ENCODE measurements at regions not wholly inside any gene's neighbourhood (a gene's known extent, or its start where the extent isn't known, plus 50 kb on each side); places are given as distances from the start of the nearest gene placed in this dataset.

GRCh38 chrX:39144956-39145355, 343.7 kb downstream of the MID1IP1 start:
- DNase-seq, result peak; percentile 81 to 93 (median 84)

DNA sequence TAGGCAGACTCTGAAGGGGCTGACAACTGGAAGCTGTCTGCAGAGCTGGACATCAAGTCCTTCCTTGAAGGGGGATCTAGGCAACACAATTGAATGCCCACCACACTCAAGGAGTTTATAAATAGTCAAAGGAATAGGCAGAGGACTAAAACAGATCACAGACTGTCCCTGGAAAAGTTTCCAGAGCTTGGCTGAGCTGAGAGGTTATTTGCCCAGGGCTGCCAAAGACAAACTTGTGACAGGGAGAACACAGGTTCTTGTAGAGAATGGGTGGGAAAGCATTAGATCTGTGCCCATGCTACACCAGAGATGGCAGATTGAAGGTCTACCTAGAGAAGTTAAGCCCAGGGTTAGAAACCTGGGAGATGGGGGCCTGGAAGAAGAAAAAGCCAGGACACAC, 344.6 kb downstream of the MID1IP1 start:
- no peak for DNase-seq

- peak; percentile 81 to 90 (median 84) for DNase-seq
Observed at GRCh38 chrX:39149761-39150160, 348.5 kb downstream of the MID1IP1 start.

DNA sequence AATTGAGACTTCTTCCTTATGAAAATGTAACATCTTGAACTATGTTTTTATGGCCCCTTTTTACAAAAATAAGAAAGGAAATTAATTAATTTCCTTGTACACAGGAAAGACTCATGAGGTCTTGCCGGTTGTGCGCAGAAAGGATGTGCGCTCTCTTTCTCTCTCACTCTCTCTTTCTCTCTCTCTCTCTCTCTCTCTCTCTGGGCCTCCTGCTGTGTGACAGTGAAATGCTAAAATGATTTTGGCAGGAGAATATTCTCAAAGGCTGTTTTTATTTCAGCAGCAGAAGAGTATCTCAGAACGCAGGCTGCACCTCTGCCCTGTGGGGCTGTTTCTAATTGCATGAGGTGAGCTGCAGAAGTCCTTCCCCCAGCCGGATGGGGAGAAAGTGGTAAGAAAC, 349.0 kb downstream of the MID1IP1 start:
- DNase-seq, result no peak

- DNase-seq, result no peak
Observed at GRCh38 chrX:39150621-39151020, 349.4 kb downstream of the MID1IP1 start.

GRCh38 chrX:39152106-39152649, 350.9 kb downstream of the MID1IP1 start:
- DNase-seq, result peak; percentile 37 to 65 (median 54)

DNA sequence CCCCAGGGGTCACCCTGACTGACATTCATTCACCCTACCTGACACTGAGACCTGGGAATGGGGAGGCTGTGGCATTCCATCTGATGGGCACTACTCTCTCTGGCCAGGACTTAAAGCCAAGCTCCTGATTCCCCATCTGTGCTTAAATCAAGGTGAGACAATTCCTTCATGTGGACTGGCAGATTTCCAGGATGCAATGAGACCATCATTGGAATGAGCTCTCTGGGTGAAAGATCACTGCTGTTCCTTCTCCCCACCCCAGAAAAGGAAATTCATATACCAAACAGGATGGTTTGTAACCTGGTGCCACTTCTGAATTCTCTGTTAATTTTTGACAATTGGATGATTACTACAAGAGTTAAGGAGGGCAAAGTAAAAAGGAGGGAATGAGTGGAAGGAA, 354.8 kb downstream of the MID1IP1 start:
- no peak for DNase-seq

- no peak for DNase-seq
Observed at GRCh38 chrX:39157006-39157405, 355.7 kb downstream of the MID1IP1 start.

DNA sequence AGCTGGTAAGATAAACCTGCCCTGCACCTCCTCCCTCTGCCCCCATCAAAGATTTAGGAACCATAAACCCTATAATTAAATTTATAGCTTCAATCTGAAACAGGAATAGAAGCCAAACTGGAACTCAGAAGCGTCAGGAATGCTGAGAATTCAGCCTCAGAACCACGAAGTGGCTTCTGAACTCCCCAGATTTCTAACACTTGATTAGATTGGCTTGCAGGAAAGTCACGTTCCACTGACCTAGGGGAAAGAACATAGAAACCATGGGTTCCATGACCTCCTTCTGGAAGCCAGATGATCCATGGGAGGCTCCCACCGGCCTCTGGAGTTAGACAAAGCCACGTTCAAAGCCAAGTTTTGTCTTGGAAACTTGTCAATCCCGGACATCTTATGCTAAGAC, 356.5 kb downstream of the MID1IP1 start:
- no peak for DNase-seq

GRCh38 chrX:39158801-39159657, 357.8 kb downstream of the MID1IP1 start:
- DNase-seq, result peak; percentile 82 to 93 (median 88)

GRCh38 chrX:39159921-39160507, 358.8 kb downstream of the MID1IP1 start:
- DNase-seq, result peak; percentile 33 to 77 (median 62)

- DNase-seq, result peak; percentile 43 to 66 (median 61)
Observed at GRCh38 chrX:39161611-39162255, 360.5 kb downstream of the MID1IP1 start.

GRCh38 chrX:39162322-39162735, 361.1 kb downstream of the MID1IP1 start:
- peak; percentile 30 to 77 (median 59) for DNase-seq

DNA sequence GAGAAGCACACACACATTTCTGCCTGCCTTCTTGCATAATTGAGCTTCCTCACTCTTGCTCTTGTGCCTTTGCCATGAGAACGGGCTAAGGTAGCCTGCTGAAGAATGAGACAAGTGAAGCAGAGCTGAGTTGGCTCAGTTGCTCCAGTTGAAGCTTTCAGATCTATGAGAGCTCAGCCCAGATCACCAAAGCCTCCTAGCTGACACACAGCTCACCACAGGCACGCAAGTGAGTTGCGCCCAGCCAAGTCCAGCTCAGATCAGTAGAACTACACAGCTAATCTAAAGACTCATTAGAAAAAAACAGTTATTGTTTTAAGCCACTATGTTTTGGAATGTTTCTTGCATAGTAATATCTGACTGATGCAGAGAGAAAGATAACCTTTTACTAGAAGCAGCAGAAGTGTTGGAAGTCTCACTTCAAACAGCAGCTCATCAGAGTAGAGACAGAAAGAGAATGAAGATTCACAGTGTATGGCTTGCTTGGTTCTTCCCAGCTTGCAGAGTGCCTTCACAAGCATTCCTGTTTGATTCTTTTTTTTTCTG, 362.4 kb downstream of the MID1IP1 start:
- DNase-seq, result peak in 1 of 4 experiments; percentile 8

GRCh38 chrX:39164212-39164611, 363.0 kb downstream of the MID1IP1 start:
- no peak for DNase-seq

- DNase-seq, result no peak
Observed at GRCh38 chrX:39165185-39165584, 363.9 kb downstream of the MID1IP1 start.

DNA sequence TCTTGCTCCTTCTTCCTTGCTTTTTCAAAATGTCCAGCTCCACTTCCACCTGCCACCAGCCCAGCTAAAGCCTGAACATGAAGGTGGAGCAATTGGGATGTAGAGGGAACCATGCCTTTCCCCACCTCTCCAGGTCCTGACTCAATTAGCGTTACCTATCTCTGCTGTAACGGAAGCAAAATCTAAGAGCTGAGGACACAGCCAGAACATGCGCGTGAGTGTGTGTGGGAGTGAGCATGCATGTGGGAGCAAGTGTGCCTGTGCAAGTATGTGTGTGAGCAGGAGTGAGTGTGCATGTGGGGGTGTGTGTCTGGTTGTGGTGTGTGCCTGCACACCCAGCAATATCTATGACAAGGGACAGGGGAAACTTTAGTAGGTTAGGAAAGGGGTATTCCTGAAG, 364.5 kb downstream of the MID1IP1 start:
- no peak for DNase-seq

GRCh38 chrX:39167791-39168190, 366.5 kb downstream of the MID1IP1 start:
- peak in 1 of 4 experiments; percentile 30 for DNase-seq

GRCh38 chrX:39168609-39169008, 367.4 kb downstream of the MID1IP1 start:
- no peak for DNase-seq

DNA sequence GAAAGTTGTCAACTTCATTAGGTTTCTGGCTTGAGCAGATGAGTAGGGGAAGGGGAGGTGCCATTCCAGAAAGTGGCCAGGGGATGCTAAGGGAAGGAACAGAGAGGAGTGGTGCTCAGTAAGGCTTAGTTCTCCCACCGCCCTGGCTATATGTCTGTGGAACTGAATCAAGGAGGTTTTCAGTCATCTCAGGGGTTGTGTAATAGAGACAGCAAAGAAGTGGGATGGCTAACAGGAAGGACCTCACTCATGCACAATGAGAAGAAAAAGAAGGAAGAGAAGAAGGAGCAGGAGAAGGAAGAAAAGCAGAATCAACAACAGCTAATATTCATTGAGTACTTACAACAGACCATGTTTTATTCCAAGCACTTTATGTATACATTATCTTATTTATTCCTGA, 368.7 kb downstream of the MID1IP1 start:
- peak in 3 of 4 experiments; percentile 44 to 57 (median 56) for DNase-seq

DNA sequence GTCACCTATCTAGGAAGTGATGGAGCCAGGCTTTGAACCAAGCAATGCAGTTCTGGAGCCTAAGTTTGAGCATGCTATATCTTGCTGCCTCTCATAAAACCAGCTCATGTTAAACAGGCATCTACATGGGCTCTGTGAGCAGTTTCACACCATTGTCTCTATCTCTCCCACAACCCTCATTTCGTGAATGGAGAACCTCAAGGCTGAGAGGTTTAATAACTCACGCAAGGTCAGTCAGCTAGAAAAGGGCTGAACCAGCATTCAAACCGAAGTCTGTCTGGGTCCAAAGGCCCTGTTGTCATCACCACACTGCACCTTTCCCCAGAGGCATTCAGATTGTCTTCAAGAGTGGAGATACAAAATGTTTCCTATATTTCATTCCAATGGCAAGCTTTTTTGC, 369.2 kb downstream of the MID1IP1 start:
- no peak for DNase-seq

DNA sequence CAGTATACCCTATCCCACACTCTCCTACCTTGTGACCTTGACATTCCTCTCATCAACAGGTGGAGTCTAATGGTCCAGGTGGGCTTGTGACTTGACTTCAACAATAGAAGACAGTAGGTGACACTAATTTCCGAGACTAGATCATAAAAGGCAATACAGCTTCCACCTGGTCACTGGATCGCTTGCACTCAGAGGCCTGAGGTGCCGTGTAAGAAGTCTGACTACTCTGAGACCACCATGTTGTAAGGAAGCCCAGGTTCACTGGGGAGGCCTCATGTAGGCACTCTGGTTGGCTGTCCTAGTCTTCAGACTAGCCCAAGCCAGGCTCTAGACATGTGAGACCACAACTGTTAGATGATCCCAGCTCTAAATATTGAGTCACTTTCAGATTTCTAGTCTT, 370.4 kb downstream of the MID1IP1 start:
- no peak for DNase-seq

- no peak for DNase-seq
Observed at GRCh38 chrX:39174241-39174771, 373.0 kb downstream of the MID1IP1 start.

Measured in suppressor macrophage (primary cell).